GM10248 (cell line): ENCODE measurements at regions not wholly inside any gene's neighbourhood (a gene's known extent, or its start where the extent isn't known, plus 50 kb on each side); places are given as distances from the start of the nearest gene placed in this dataset.

Experiments
- CTCF ChIA-PET: fragments of 300-600 bp; sonication (Branson Sonifier 250); formaldehyde crosslinking; extraction: SDS; loops from one replicate; lab custom pipeline; 2021; ENCODE audit warnings: antibody characterized with exemption; lab: Yijun Ruan, JAX
- POLR2A ChIA-PET: fragments of 350-650 bp; sonication (Branson Sonifier 250); formaldehyde crosslinking; extraction: SDS; loops from one replicate; lab custom pipeline; 2020; ENCODE audit warnings: antibody characterized with exemption; lab: Yijun Ruan, JAX
- DNase-seq: peaks from one replicate; pipeline ENCODE4 v3.0.0; 2012; ENCODE audit errors: extremely low spot score
- TF ChIP-seq, protein P1 (sequence below): IDR thresholded peaks from 2 replicates; pipeline ENCODE4 v1.5.1; 2012; ENCODE audit warnings: mild to moderate bottlenecking, low read depth; ENCODE audit errors: extremely low read depth, missing control alignments, control extremely low read depth

DNA sequence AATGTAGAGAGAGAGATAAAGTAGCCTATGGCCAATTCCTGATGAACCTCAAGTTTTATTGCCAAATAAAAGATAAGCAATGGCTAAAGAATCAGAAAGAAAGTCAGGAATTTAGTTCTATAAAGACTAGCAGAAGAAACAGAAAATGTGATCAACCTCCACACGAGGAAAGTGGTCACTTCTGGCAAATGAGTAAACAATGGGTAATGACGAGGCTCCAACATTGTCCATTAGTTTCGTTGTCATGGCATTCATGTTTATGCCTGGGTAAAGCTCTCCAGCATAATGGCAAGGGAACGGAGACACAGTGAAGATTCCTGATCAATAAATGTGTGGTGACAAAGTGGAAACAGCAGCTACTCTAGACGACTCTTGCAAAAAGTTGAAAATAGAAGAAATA is 341.8 kb upstream of the CTNND2 start:
- ChIA-PET CTCF (interaction anchor here (1.4 kb wide), 1 partner anchor 10 kb away, joined by 3 read pairs; no protein-coding TSS in a partner anchor), POLR2A (no interaction called here)
- TF ChIP-seq, protein P1, sequence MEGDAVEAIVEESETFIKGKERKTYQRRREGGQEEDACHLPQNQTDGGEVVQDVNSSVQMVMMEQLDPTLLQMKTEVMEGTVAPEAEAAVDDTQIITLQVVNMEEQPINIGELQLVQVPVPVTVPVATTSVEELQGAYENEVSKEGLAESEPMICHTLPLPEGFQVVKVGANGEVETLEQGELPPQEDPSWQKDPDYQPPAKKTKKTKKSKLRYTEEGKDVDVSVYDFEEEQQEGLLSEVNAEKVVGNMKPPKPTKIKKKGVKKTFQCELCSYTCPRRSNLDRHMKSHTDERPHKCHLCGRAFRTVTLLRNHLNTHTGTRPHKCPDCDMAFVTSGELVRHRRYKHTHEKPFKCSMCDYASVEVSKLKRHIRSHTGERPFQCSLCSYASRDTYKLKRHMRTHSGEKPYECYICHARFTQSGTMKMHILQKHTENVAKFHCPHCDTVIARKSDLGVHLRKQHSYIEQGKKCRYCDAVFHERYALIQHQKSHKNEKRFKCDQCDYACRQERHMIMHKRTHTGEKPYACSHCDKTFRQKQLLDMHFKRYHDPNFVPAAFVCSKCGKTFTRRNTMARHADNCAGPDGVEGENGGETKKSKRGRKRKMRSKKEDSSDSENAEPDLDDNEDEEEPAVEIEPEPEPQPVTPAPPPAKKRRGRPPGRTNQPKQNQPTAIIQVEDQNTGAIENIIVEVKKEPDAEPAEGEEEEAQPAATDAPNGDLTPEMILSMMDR: no peak
- DNase-seq: no peak

DNA sequence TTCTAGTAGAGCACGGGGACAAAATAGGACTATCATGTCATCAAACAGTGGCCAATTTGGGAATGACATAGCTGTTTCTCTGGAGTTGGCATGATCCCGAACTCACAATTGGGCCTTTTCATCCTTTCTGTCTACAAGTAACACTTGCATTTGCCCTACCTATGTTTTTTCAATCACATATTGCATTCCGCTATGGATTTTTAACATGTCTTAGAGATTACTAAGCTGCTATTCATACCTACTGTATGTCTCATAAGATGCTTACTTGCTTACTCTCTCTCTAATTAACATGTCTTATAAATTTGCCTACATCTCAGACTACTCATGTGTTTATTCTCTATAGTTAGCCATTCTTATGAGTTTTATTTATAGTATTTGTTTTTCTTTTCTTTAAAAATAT is 341.2 kb upstream of the CTNND2 start:
- ChIA-PET CTCF (interaction anchor here (1.4 kb wide), 1 partner anchor 10 kb away, joined by 3 read pairs; no protein-coding TSS in a partner anchor), POLR2A (no interaction called here)
- DNase-seq: no peak
- TF ChIP-seq, protein P1: no peak

DNA sequence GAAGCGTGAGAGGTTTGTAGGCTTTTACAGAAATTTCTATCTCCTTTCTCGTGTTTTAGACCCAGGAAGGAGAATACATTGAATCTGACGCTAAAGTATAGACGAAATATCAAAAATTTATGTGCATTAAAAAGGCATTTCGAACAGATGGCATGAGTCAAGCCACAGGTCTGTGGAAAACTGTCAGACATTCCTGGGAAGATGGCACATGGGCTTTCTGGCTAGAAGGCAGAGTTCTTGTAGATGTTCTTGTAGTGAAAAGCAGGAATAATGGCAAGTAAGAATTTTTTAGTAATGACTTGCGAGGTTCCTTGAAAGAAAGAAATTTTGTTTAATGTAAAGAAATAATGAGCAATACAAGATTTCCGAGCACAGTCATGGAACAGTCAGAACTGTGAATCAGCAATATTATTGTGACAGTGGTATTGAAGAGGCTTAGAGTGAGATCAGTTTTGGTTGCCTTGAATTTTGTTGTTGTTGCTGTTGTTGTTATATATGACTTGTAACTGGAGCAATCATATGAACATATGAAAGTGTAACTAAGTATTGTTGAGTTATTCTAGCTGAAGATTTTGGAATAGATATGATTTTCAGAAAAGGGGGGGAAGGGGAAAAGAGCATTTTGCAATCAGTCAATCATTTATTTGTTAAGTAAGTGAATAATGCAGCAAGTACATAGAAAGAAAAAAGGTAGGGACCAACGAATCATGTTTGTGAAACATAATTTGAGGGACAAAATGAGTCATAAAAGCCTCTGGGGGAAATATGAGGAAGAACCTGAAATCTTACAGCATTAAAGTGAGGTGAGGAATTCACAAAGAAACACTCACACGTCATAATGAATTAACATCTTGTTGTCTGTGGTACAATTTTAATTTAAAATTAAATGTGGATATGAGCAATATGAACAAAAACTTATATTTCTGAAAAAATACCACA is 339.0 kb upstream of the CTNND2 start:
- no peak for DNase-seq
- TF ChIP-seq, protein P1: no peak
- ChIA-PET POLR2A (no interaction called here), CTCF (no interaction called here)

DNA sequence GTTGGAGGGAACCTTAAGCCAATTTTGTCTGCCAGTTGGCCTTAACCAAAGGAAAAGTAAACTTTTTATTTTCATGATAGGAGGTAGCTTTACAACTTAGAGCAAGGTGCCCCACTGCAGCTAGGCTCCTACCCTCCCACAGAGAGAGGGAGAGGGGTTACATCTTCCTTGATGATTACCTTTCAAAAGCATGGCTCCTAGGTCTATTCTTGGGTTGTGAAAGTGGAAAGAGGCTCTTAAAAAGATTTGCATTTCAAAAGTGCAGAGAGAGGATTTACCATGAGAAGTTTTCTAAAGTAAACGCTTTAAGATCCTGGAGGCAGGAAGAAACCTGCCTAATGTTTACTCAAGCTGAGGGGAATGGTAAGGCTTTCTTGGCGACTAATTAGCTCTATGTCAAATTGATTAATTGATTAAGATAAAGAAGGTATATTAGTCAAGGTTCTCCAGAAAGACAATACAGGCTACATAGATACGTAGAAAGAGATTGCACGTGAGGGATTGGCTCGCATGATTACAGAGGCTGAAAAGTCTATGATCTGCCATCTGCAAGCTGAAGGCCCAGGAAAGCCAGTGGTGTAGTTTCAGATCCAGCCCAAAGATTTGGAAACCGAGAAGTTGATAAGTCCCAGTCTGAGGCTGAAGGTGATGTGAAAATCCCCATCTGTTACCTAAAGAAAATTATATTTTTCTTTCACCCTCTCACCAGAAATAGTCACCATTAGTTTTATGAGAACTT is 333.8 kb upstream of the CTNND2 start:
- ChIA-PET POLR2A (no interaction called here), CTCF (no interaction called here)
- DNase-seq: no peak
- TF ChIP-seq, protein P1: no peak

DNA sequence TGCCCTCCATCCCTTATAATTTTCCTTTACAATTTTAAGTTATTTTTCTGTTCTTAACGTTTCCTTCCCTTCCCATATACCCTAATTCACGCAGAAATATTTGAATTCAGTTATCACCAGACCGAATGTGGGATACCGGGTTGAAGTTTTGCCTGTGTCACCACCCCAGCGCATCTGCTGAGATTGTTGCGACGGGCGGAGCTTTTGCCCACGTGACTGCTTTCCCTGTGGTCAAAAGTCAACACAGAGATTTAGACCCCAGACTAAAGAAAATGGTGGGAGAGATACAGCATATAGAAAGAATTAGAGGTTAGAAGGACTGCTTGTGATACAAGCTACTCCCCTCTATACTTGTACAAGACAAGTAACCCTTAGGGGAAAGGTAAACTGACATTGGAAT is 326.4 kb upstream of the CTNND2 start:
- no peak for DNase-seq
- POLR2A ChIA-PET: no interaction called here
- TF ChIP-seq, protein P1: no peak
- CTCF ChIA-PET: interaction anchor here (1.2 kb wide), 1 partner anchor 27 kb away, joined by 3 read pairs; no protein-coding TSS in a partner anchor

DNA sequence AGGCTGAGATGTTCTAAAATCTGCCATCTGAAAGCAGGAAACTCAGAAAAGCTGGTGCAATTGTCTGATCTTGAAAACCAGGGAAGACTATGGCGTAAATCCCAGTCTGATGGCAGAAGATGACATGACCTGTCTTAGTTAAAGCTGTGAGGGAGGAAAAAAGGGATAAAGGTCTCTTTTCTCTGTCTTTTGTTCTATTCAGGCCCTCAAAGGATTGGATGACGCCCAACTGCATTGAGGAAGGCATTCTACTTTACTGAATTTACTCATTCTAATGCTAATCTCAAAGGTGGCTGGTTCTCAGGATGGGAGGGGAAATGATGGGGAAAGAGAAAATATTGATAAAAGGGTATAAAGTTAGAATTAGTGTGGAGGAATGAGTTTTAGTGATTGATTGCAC is 312.8 kb upstream of the CTNND2 start:
- CTCF ChIA-PET: interaction anchor here (1.1 kb wide), 1 partner anchor 17 kb away, joined by 3 read pairs; no protein-coding TSS in a partner anchor

More for the DNA sequence above, 312.8 kb upstream of the CTNND2 start:
- DNase-seq: no peak
- TF ChIP-seq, protein P1: no peak
- POLR2A ChIA-PET: no interaction called here
